Muscle layer of colon (tissue), 2 donors: ENCODE measurements at regions not wholly inside any gene's neighbourhood (a gene's known extent, or its start where the extent isn't known, plus 50 kb on each side); places are given as distances from the start of the nearest gene placed in this dataset.

Source experiments
- H3K27ac ChIP-seq: one replicate; pipeline ENCODE4 v1.7.0; 2013; ENCODE audit warnings: low read depth, mild to moderate bottlenecking, low read length, moderate library complexity
- H3K27me3 ChIP-seq, 2 donors: one replicate each; pipeline ENCODE4 v1.7.0; 2013; ENCODE audit warnings: low read length in 2 of 2, mild to moderate bottlenecking in 2 of 2; ENCODE audit not compliant: insufficient read depth in 2 of 2, control insufficient read depth in 1 of 2
- H3K36me3 ChIP-seq: one replicate; pipeline ENCODE4 v1.7.0; 2013; ENCODE audit warnings: mild to moderate bottlenecking, low read length; ENCODE audit not compliant: insufficient read depth
- H3K4me1 ChIP-seq: one replicate; pipeline ENCODE4 v1.7.0; 2013; ENCODE audit warnings: mild to moderate bottlenecking, low read length; ENCODE audit not compliant: insufficient read depth
- H3K4me3 ChIP-seq, 2 donors: one replicate each; pipeline ENCODE4 v1.7.0; 2013; ENCODE audit warnings: low read length in 2 of 2, low read depth in 1 of 2, mild to moderate bottlenecking in 1 of 2, moderate library complexity in 1 of 2
- H3K9ac ChIP-seq: one replicate; pipeline ENCODE4 v1.7.0; 2013; ENCODE audit warnings: low read length
- H3K9me3 ChIP-seq: one replicate; pipeline ENCODE4 v1.7.0; 2013; ENCODE audit warnings: mild to moderate bottlenecking, low read length
- donor health status: abdominal sarcoma.
- donor health status: Adenocarcinoma of cecum.

DNA sequence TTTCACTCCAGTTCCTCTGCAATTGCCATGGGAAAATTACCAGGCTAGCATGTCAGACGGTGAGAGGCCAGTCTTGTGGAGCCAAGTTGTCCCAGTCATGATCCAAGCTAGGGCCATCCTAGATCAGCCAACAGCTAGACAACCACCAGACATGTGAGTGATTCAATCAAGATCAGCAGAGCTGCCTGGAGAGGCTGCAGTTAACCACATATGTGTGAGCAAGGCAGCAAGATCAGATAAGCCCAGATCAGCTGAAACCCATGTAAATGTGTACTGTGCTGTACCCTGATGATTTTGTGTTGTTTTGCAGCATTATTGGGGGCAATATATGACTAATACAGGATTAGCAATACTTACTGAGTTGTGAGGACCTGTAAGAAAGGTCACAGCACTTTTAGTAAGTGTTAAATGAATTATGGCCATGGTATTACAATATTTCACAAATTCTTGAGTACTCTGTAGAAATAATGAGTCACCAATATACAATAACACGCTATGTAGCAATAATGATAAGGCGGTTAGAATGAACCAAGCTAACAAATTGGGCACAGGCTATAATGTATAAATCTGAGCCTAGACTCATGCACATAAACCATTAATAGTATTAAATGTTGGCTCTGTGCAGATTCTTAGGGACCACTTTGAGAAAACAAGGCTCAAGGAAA lies 91.4 kb downstream of the SUDS3 start:
- no peak overlapping the region for H3K27ac ChIP-seq
- H3K4me3 ChIP-seq: no peak overlapping the region
- H3K36me3 ChIP-seq: no peaks in the 10 kb centered on the region
- no peaks in the 10 kb centered on the region for H3K4me1 ChIP-seq
- no peaks in the 10 kb centered on the region for H3K27me3 ChIP-seq
- H3K9me3 ChIP-seq: no peaks in the 10 kb centered on the region
- no peak overlapping the region for H3K9ac ChIP-seq

- no peaks in the 10 kb centered on the region for H3K27me3 ChIP-seq
- no peak overlapping the region for H3K9ac ChIP-seq
- no peaks in the 10 kb centered on the region for H3K36me3 ChIP-seq
- no peaks in the 10 kb centered on the region for H3K4me1 ChIP-seq
- H3K9me3 ChIP-seq: no peaks in the 10 kb centered on the region
- no peak overlapping the region for H3K27ac ChIP-seq
- no peak overlapping the region for H3K4me3 ChIP-seq
Measured at GRCh38 chr12:118472940-118473339, 96.6 kb downstream of the SUDS3 start.

DNA sequence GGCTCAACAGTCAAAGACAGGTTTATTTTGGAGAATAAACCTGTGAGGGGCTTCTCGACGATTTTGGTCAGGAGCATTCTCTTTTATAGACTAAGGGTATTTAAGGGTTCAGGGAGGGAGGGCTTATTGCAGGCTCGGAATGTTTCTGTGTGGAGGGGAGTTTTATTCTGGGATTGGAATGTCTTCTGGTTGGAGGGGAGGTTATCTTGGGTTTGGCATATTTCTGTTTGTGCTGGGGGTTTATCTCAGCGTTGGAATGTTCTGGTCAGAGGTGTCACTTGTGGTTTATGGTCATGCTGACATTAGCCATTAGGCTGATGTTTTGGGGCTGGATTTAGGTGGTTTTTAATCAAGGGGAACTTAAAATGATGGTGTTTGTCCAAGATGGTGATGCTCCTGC lies 103.9 kb downstream of the SUDS3 start:
- no peak overlapping the region for H3K4me3 ChIP-seq
- H3K9ac ChIP-seq: no peak overlapping the region
- H3K9me3 ChIP-seq: no peaks in the 10 kb centered on the region
- H3K27me3 ChIP-seq: no peaks in the 10 kb centered on the region
- no peaks in the 10 kb centered on the region for H3K36me3 ChIP-seq
- H3K4me1 ChIP-seq: no peaks in the 10 kb centered on the region
- H3K27ac ChIP-seq: no peak overlapping the region

DNA sequence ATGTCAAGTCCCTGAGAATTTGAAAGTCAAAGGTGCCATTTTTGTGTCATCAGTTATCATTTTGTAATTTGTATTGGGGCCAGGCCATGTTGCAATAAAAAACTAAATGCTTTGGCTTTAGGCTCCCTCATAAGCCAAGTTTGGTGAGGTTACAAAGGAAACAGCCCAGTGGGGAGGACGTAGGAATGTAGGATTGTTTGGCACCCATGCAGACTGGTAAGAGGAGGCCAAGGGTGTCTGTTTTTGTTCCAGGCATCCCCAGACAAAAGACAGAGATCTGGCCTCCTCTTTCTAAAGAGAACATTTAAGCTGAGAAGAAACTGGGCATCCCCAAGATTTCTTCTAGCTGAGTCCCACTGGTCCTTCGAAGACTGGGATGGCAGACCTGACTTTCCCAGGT lies 111.7 kb downstream of the SUDS3 start:
- Histone ChIP-seq H3K4me1 (peaks cover 12% of the 10 kb centered on the region), H3K27ac (no peak overlapping the region), H3K36me3 (no peaks in the 10 kb centered on the region)

GRCh38 chr12:118493962-118494361 lies 117.6 kb downstream of the SUDS3 start:
- Histone ChIP-seq H3K9me3 (no peaks in the 10 kb centered on the region), H3K36me3 (no peaks in the 10 kb centered on the region), H3K4me3 (no peak overlapping the region), H3K9ac (no peak overlapping the region), H3K4me1 (peaks cover 6% of the 10 kb centered on the region), H3K27me3 (no peaks in the 10 kb centered on the region), H3K27ac (no peak overlapping the region)

More for the DNA sequence above, 111.7 kb downstream of the SUDS3 start:
- H3K27me3 ChIP-seq: no peaks in the 10 kb centered on the region
- no peaks in the 10 kb centered on the region for H3K9me3 ChIP-seq
- H3K9ac ChIP-seq: no peak overlapping the region
- H3K4me3 ChIP-seq: no peak overlapping the region

- H3K36me3 ChIP-seq: no peaks in the 10 kb centered on the region
- no peaks in the 10 kb centered on the region for H3K27me3 ChIP-seq
- H3K4me1 ChIP-seq: peaks cover 5% of the 10 kb centered on the region
- no peak overlapping the region for H3K4me3 ChIP-seq
- no peaks in the 10 kb centered on the region for H3K9me3 ChIP-seq
- H3K27ac ChIP-seq: no peak overlapping the region
- H3K9ac ChIP-seq: no peak overlapping the region
Measured at GRCh38 chr12:118494776-118495175, 118.4 kb downstream of the SUDS3 start.

GRCh38 chr12:118495296-118495695 lies 118.9 kb downstream of the SUDS3 start:
- H3K4me3 ChIP-seq: no peak overlapping the region
- H3K27ac ChIP-seq: no peak overlapping the region
- H3K9me3 ChIP-seq: no peaks in the 10 kb centered on the region
- H3K27me3 ChIP-seq: no peaks in the 10 kb centered on the region
- peaks cover 5% of the 10 kb centered on the region for H3K4me1 ChIP-seq
- H3K9ac ChIP-seq: no peak overlapping the region
- no peaks in the 10 kb centered on the region for H3K36me3 ChIP-seq

GRCh38 chr12:118498171-118498570 lies 121.8 kb downstream of the SUDS3 start:
- H3K27me3 ChIP-seq: no peaks in the 10 kb centered on the region
- H3K4me1 ChIP-seq: peaks cover 5% of the 10 kb centered on the region
- H3K9ac ChIP-seq: no peak overlapping the region
- H3K27ac ChIP-seq: no peak overlapping the region
- no peaks in the 10 kb centered on the region for H3K9me3 ChIP-seq
- no peak overlapping the region for H3K4me3 ChIP-seq
- H3K36me3 ChIP-seq: no peaks in the 10 kb centered on the region

GRCh38 chr12:118500299-118500698 lies 123.9 kb downstream of the SUDS3 start:
- Histone ChIP-seq H3K4me3 (no peak overlapping the region), H3K9me3 (no peaks in the 10 kb centered on the region), H3K4me1 (peaks cover 5% of the 10 kb centered on the region), H3K36me3 (no peaks in the 10 kb centered on the region), H3K27me3 (no peaks in the 10 kb centered on the region), H3K9ac (no peak overlapping the region), H3K27ac (no peak overlapping the region)

DNA sequence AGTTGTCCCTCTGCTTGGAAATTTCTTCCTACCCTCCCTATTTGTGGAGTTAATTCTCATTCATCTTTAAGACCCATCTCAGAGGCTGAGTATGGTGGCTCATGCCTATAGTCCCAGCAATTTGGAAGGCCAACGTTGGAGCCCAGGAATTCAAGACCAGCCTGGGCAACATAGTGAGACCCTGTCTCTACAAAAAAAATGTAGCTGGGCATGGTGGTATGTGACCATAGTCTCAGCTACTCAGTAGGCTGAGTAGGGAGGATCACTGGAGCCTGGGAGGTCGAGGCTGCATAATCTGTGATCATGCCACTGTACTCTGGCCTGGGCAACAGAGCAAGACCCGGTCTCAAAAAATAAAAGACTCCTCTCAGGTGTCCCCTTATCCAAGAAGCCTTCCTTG lies 125.1 kb downstream of the SUDS3 start:
- Histone ChIP-seq H3K4me1 (peaks cover 5% of the 10 kb centered on the region), H3K36me3 (no peaks in the 10 kb centered on the region), H3K9ac (no peak overlapping the region), H3K4me3 (no peak overlapping the region), H3K9me3 (no peaks in the 10 kb centered on the region), H3K27ac (no peak overlapping the region), H3K27me3 (no peaks in the 10 kb centered on the region)

GRCh38 chr12:118503476-118503875 lies 127.1 kb downstream of the SUDS3 start:
- Histone ChIP-seq H3K27ac (no peak overlapping the region), H3K4me3 (no peak overlapping the region), H3K9me3 (no peaks in the 10 kb centered on the region), H3K9ac (no peak overlapping the region), H3K36me3 (no peaks in the 10 kb centered on the region), H3K27me3 (no peaks in the 10 kb centered on the region), H3K4me1 (no peaks in the 10 kb centered on the region)

DNA sequence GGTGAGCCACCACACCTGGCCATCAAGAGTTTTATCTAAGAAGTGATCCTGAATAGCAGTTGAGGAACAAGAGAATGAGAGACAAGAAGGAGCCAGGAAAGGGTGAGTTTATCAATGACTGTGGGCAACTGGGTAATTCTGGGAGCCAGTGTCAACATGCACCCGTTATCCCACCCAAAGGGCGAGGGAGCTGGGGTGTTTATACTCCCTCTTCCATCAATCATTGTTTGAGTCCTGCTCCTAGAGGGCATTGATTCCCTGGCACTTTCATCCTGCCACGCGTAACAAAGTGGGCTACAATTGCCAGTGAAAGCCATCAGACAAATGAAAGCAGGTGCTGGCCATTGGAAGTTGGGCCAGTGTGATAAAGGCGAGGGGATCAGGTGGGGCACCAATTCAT lies 136.3 kb downstream of the SUDS3 start:
- no peaks in the 10 kb centered on the region for H3K27me3 ChIP-seq
- no peak overlapping the region for H3K27ac ChIP-seq
- no peaks in the 10 kb centered on the region for H3K36me3 ChIP-seq
- no peaks in the 10 kb centered on the region for H3K9me3 ChIP-seq
- no peak overlapping the region for H3K9ac ChIP-seq
- no peak overlapping the region for H3K4me3 ChIP-seq
- H3K4me1 ChIP-seq: no peaks in the 10 kb centered on the region
